NB4 (cell line): ENCODE measurements at regions not wholly inside any gene's neighbourhood (a gene's known extent, or its start where the extent isn't known, plus 50 kb on each side); places are given as distances from the start of the nearest gene placed in this dataset.

Experiments used
- POLR2A ChIP-seq: IDR thresholded peaks from 2 replicates; pipeline ENCODE4 v1.6.1; 2011; ENCODE audit warnings: mild to moderate bottlenecking; ENCODE audit not compliant: insufficient read length; ENCODE audit errors: extremely low read depth
- TF ChIP-seq, protein P1 (sequence below): IDR thresholded peaks from 2 replicates; pipeline ENCODE4 v1.6.1; 2011; ENCODE audit warnings: low read depth, low read length

DNA sequence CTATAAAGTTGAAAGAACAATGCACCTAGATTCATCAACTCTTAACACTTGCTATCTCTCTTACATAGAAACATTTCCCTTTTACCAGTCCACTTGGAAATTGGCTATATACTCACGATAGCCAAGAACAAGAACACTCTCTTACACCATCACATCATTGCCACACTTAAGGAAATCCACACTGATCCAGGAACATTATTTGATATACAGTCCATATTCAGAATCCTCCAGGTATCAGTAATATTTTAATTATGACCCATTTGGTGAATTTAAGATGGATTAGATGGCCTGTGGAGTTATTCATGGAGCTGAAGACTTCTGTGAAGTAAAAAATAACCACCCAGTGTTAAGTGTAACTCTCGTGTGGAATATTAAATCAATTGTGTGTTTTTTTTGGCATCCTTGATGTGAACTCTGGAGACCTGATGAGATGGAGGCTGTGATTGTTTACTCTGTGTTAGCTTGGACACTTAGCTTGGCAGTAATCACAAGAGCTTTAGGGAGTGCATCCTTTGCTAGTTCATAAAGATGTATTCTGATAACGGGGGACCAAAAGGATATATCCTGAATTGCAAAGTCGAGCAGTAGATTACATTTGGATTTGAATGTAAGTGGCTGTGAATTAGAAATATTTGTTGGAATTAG is 52.0 kb upstream of the ABL1 start:
- TF ChIP-seq POLR2A = no peak
- TF ChIP-seq, protein P1, sequence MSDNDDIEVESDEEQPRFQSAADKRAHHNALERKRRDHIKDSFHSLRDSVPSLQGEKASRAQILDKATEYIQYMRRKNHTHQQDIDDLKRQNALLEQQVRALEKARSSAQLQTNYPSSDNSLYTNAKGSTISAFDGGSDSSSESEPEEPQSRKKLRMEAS = no peak
